Glutamatergic neuron (in vitro differentiated cells): ENCODE measurements at regions not wholly inside any gene's neighbourhood (a gene's known extent, or its start where the extent isn't known, plus 50 kb on each side); places are given as distances from the start of the nearest gene placed in this dataset.
"Not testable (repeated sequence)": the region's sequence is repeated elsewhere in the genome, so short reads cannot be mapped to it uniquely, and the experiment has no call there.

Experiments used
- DNase-seq: peaks from one replicate; pipeline ENCODE4 v3.0.0; 2022
- H3K27ac Mint-ChIP-seq: one replicate; pipeline ENCODE4 v1.8.0; 2020; ENCODE audit warnings: mild to moderate bottlenecking, mixed read lengths, inconsistent platforms; ENCODE audit not compliant: unreplicated experiment
- H3K27me3 Mint-ChIP-seq: one replicate; pipeline ENCODE4 v1.8.0; 2020; ENCODE audit warnings: mild to moderate bottlenecking, moderate library complexity, mixed read lengths, inconsistent platforms; ENCODE audit not compliant: unreplicated experiment
- H3K36me3 Mint-ChIP-seq: one replicate; pipeline ENCODE4 v1.8.0; 2020; ENCODE audit warnings: mild to moderate bottlenecking, mixed read lengths, inconsistent platforms; ENCODE audit not compliant: unreplicated experiment
- H3K4me1 Mint-ChIP-seq: one replicate; pipeline ENCODE4 v1.8.0; 2020; ENCODE audit warnings: mild to moderate bottlenecking, low read depth, mixed read lengths, inconsistent platforms; ENCODE audit not compliant: unreplicated experiment
- H3K4me3 Mint-ChIP-seq: one replicate; pipeline ENCODE4 v1.8.0; 2020; ENCODE audit warnings: mild to moderate bottlenecking, mixed read lengths, inconsistent platforms; ENCODE audit not compliant: unreplicated experiment
- H3K9me3 Mint-ChIP-seq: one replicate; pipeline ENCODE4 v1.8.0; 2020; ENCODE audit warnings: mild to moderate bottlenecking, moderate library complexity, mixed read lengths, inconsistent platforms; ENCODE audit not compliant: unreplicated experiment
- TF ChIP-seq, protein P1 (sequence below): fragments of 200-600 bp; sonication (generic); IDR thresholded peaks from one replicate; pipeline ENCODE4 v1.5.0; 2021; ENCODE audit not compliant: partially characterized antibody, unreplicated experiment

GRCh38 chrX:1853447-1853846, 238.6 kb downstream of the ASMT start:
- DNase-seq, result no peak
- Mint-ChIP-seq H3K4me1 (no peaks in the 10 kb centered on the region), H3K36me3 (no peaks in the 10 kb centered on the region), H3K4me3 (no peak overlapping the region), H3K27ac (no peak overlapping the region), H3K27me3 (peaks cover 4% of the 10 kb centered on the region), H3K9me3 (peaks cover 6% of the 10 kb centered on the region)
- TF ChIP-seq, protein P1, sequence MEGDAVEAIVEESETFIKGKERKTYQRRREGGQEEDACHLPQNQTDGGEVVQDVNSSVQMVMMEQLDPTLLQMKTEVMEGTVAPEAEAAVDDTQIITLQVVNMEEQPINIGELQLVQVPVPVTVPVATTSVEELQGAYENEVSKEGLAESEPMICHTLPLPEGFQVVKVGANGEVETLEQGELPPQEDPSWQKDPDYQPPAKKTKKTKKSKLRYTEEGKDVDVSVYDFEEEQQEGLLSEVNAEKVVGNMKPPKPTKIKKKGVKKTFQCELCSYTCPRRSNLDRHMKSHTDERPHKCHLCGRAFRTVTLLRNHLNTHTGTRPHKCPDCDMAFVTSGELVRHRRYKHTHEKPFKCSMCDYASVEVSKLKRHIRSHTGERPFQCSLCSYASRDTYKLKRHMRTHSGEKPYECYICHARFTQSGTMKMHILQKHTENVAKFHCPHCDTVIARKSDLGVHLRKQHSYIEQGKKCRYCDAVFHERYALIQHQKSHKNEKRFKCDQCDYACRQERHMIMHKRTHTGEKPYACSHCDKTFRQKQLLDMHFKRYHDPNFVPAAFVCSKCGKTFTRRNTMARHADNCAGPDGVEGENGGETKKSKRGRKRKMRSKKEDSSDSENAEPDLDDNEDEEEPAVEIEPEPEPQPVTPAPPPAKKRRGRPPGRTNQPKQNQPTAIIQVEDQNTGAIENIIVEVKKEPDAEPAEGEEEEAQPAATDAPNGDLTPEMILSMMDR, result no peak

- peaks cover 4% of the 10 kb centered on the region for H3K27me3 Mint-ChIP-seq
- peaks cover 6% of the 10 kb centered on the region for H3K9me3 Mint-ChIP-seq
- H3K27ac Mint-ChIP-seq, result no peak overlapping the region
Measured at GRCh38 chrX:1853916-1854315, 239.1 kb downstream of the ASMT start.

GRCh38 chrX:1854861-1855260, 240.0 kb downstream of the ASMT start:
- H3K27ac Mint-ChIP-seq, H3K36me3 Mint-ChIP-seq, H3K9me3 Mint-ChIP-seq, DNase-seq, H3K4me1 Mint-ChIP-seq, H3K4me3 Mint-ChIP-seq, H3K27me3 Mint-ChIP-seq: not testable (repeated sequence)

More at GRCh38 chrX:1853916-1854315, 239.1 kb downstream of the ASMT start:
- H3K4me3 Mint-ChIP-seq, result no peak overlapping the region
- H3K36me3 Mint-ChIP-seq, result no peaks in the 10 kb centered on the region
- H3K4me1 Mint-ChIP-seq, result no peaks in the 10 kb centered on the region
- TF ChIP-seq, protein P1, result no peak
- no peak for DNase-seq

GRCh38 chrX:1859266-1859665, 244.4 kb downstream of the ASMT start:
- H3K4me3 Mint-ChIP-seq, H3K4me1 Mint-ChIP-seq, H3K27me3 Mint-ChIP-seq, H3K27ac Mint-ChIP-seq, H3K36me3 Mint-ChIP-seq, DNase-seq: not testable (repeated sequence)
- H3K9me3 Mint-ChIP-seq, result peaks cover 16% of the 10 kb centered on the region

DNA sequence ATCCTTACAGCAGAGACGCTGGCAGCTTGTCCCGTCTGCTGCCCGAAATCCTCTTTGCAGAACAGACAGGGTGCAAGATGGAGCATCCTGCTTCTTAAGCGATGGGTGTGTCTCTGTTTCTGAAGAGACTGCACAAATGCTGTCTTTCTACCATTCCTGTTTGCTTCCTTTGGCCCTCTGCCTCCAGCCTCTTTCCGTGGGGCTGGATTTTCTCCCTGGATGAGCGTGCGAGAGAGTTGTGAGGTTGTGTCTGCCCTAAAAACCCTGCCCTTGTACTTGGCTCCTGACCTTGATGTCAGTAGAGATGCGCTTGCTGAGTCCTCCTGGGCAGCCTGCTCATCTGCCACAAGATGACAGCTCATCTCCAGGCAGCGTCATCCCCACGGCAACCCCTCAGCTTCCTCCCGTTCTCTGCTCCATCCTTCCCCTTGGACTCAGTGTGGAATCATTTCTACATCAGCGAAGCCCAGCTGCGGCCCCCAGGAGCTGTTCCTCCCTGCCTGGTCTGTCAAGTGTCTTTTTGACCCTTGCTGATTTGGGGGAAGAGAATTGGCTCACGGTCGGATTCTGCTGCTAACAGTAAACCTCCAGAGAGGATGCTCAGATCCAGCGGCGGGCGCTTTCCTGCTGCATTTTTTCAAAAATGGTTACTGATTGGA, 246.2 kb downstream of the ASMT start:
- TF ChIP-seq, protein P1, result no peak
- Mint-ChIP-seq H3K9me3 (peaks cover 13% of the 10 kb centered on the region), H3K4me1 (peaks cover 8% of the 10 kb centered on the region), H3K27ac (no peak overlapping the region), H3K36me3 (no peaks in the 10 kb centered on the region), H3K4me3 (no peak overlapping the region), H3K27me3 (peaks cover 6% of the 10 kb centered on the region)
- peak; percentile 41 for DNase-seq

- H3K4me3 Mint-ChIP-seq, H3K27ac Mint-ChIP-seq, H3K4me1 Mint-ChIP-seq, H3K27me3 Mint-ChIP-seq, H3K36me3 Mint-ChIP-seq, DNase-seq: not testable (repeated sequence)
- H3K9me3 Mint-ChIP-seq, result peaks cover 10% of the 10 kb centered on the region
Measured at GRCh38 chrX:1863995-1864394, 249.1 kb downstream of the ASMT start.
